Caco-2 (cell line): ENCODE measurements at regions not wholly inside any gene's neighbourhood (a gene's known extent, or its start where the extent isn't known, plus 50 kb on each side); places are given as distances from the start of the nearest gene placed in this dataset.
A peak's percentile ranks its signal among the peaks of the same experiment; 100 is the strongest.

ENCODE experiments used
- BruUV-seq: library from RNA; stranded (reverse); fragments of 400-500 nt; replicated peaks from 2 replicates; lab custom pipeline; 2021; lab: Mats Ljungman, UMichigan
- CTCF ChIA-PET: fragments of 300-600 bp; sonication (Branson Sonifier 250); formaldehyde crosslinking; loops from one replicate; lab custom pipeline; 2022; ENCODE audit warnings: antibody characterized with exemption; lab: Charles Lee
- POLR2A ChIA-PET: fragments of 300-600 bp; sonication (Branson Sonifier 250); formaldehyde crosslinking; loops from one replicate; lab custom pipeline; 2022; ENCODE audit warnings: antibody characterized with exemption; lab: Charles Lee
- DNase-seq, 2 experiments: peaks; one replicate each; pipeline versions ENCODE4 v3.0.0 to v3.0.0-alpha.2; 2020 to 2022
- H3K27me3 ChIP-seq: replicated peaks from 2 replicates; pipeline ENCODE4 v1.6.0; 2011; ENCODE audit warnings: low read length; ENCODE audit not compliant: control insufficient read depth, insufficient read depth
- H3K36me3 ChIP-seq: 2 replicates; pipeline ENCODE4 v1.5.1; 2011; ENCODE audit warnings: low read length; ENCODE audit not compliant: control insufficient read depth, insufficient read depth
- H3K4me1 ChIP-seq: fragments of 250-450 bp; sonication (Bioruptor Pico); 2 replicates; pipeline ENCODE4 v1.5.1; 2020; ENCODE audit warnings: mild to moderate bottlenecking
- H3K4me3 ChIP-seq: 2 replicates; pipeline ENCODE4 v1.5.1; 2011; ENCODE audit warnings: low read depth, mild to moderate bottlenecking, control low read depth, low read length
- H3K9me3 ChIP-seq: fragments of 250-450 bp; sonication (Bioruptor Pico); 2 replicates; pipeline ENCODE4 v1.5.1; 2020; ENCODE audit warnings: mild to moderate bottlenecking, moderate library complexity
- H3K27ac Mint-ChIP-seq: one replicate; pipeline ENCODE4 v1.8.0; 2022; ENCODE audit warnings: mixed read lengths; ENCODE audit not compliant: unreplicated experiment
- H3K27me3 Mint-ChIP-seq: one replicate; pipeline ENCODE4 v1.8.0; 2022; ENCODE audit warnings: mixed read lengths; ENCODE audit not compliant: insufficient read depth, unreplicated experiment
- H3K36me3 Mint-ChIP-seq: one replicate; pipeline ENCODE4 v1.8.0; 2022; ENCODE audit warnings: mild to moderate bottlenecking, mixed read lengths; ENCODE audit not compliant: insufficient read depth, unreplicated experiment
- H3K4me1 Mint-ChIP-seq: one replicate; pipeline ENCODE4 v1.8.0; 2022; ENCODE audit warnings: low read depth, mixed read lengths; ENCODE audit not compliant: unreplicated experiment
- H3K4me3 Mint-ChIP-seq: one replicate; pipeline ENCODE4 v1.8.0; 2022; ENCODE audit warnings: mild to moderate bottlenecking, moderate library complexity, mixed read lengths; ENCODE audit not compliant: unreplicated experiment
- H3K9me3 Mint-ChIP-seq: one replicate; pipeline ENCODE4 v1.8.0; 2022; ENCODE audit warnings: mixed read lengths; ENCODE audit not compliant: unreplicated experiment
- intact Hi-C: fragments of 100-400 bp; cut with micrococcal nuclease; formaldehyde crosslinking; loops from one replicate; pipeline ENCODE4 v1.10.0; 2022; ENCODE audit not compliant: unreplicated experiment
- TF ChIP-seq, protein P1 (sequence below), 2 experiments: fragments of 200-600 bp in 1 of 2; IDR thresholded peaks; 1 replicate in 1 of 2; 2 replicates in 1 of 2; pipeline versions ENCODE4 v1.5.1 to v1.8.0; 2011 to 2022; ENCODE audit warnings: antibody characterized with exemption in 1 of 2, control low read depth in 1 of 2, inconsistent platforms in 1 of 2, low read depth in 1 of 2, low read length in 1 of 2, mild to moderate bottlenecking in 1 of 2, moderate library complexity in 1 of 2; ENCODE audit not compliant: insufficient read depth in 1 of 2, severe bottlenecking in 1 of 2, unreplicated experiment in 1 of 2

DNA sequence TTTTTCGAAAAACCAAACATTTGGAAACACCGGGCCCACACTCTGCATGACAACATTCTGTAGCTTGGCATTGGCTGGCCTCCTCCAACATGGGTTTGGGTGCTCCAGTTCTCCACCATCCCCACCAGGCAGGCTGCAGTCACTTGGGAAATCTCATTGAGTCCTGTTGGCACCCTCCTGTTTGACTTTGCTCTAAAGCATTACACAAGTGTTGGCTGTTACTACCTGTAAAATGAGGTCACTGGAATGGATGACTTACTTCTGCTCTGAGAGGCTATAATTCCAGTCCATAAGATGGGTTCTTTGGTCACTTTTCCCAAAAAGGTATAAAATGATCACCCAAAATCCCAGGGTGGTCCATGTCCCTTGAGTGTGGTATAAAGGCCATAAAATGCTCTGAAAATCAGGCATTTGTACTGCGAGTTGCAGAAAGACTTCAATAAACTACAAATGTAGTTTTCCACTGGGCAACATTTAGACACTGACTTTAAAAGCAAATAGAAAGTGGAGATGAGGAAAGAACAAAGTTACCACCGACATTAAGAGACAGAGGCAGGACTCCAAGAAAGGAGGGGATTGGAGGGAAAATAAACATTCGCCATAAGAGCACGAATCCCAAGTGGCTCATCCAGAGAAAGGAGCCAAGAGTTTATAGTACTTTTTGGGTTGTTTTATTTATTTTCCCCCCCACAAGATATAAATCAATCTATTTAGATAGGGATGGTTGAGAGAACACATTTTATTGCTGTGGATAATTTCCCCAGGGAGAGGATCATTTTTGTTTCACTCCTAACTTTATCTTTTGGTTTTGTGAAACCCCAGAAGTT, 295.1 kb downstream of the TLE1 start:
- H3K4me1 ChIP-seq = 0 out of 2 replicates have a peak, but pooled peaks cover 5% of the 10 kb centered on the region
- Mint-ChIP-seq H3K4me3 (no peak overlapping the region), H3K27me3 (no peaks in the 10 kb centered on the region), H3K36me3 (no peaks in the 10 kb centered on the region), H3K27ac (no peak overlapping the region), H3K4me1 (peaks cover 15% of the 10 kb centered on the region), H3K9me3 (no peaks in the 10 kb centered on the region)
- no peak overlapping the region for H3K4me3 ChIP-seq
- intact Hi-C loops = no loop called here
- H3K27me3 ChIP-seq = no peaks in the 10 kb centered on the region
- BruUV-seq = no TSS peak
- H3K36me3 ChIP-seq = no peaks in the 10 kb centered on the region
- DNase-seq = no peak
- ChIA-PET CTCF (no interaction called here), POLR2A (no interaction called here)
- TF ChIP-seq, protein P1, sequence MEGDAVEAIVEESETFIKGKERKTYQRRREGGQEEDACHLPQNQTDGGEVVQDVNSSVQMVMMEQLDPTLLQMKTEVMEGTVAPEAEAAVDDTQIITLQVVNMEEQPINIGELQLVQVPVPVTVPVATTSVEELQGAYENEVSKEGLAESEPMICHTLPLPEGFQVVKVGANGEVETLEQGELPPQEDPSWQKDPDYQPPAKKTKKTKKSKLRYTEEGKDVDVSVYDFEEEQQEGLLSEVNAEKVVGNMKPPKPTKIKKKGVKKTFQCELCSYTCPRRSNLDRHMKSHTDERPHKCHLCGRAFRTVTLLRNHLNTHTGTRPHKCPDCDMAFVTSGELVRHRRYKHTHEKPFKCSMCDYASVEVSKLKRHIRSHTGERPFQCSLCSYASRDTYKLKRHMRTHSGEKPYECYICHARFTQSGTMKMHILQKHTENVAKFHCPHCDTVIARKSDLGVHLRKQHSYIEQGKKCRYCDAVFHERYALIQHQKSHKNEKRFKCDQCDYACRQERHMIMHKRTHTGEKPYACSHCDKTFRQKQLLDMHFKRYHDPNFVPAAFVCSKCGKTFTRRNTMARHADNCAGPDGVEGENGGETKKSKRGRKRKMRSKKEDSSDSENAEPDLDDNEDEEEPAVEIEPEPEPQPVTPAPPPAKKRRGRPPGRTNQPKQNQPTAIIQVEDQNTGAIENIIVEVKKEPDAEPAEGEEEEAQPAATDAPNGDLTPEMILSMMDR (IDR thresholded peaks at IDR 0.05; ENCODE audit: insufficient read depth in 1 of 2, low read depth in 1 of 2, low read length in 1 of 2, severe bottlenecking in 1 of 2, unreplicated experiment in 1 of 2) = no peak
- H3K9me3 ChIP-seq = no peaks in the 10 kb centered on the region

GRCh38 chr9:81391457-81391825, 297.9 kb downstream of the TLE1 start:
- no TSS peak for BruUV-seq
- intact Hi-C loops = no loop called here
- no peak for DNase-seq
- Mint-ChIP-seq H3K4me1 (peaks cover 19% of the 10 kb centered on the region), H3K27me3 (no peaks in the 10 kb centered on the region), H3K36me3 (no peaks in the 10 kb centered on the region), H3K27ac (no peak overlapping the region), H3K4me3 (no peak overlapping the region), H3K9me3 (no peaks in the 10 kb centered on the region)
- Histone ChIP-seq H3K4me3 (no peak overlapping the region), H3K27me3 (no peaks in the 10 kb centered on the region), H3K36me3 (no peaks in the 10 kb centered on the region), H3K4me1 (0 out of 2 replicates have a peak, but pooled peaks cover 5% of the 10 kb centered on the region), H3K9me3 (no peaks in the 10 kb centered on the region)
- TF ChIP-seq, protein P1 (IDR thresholded peaks at IDR 0.05; ENCODE audit: insufficient read depth in 1 of 2, low read depth in 1 of 2, low read length in 1 of 2, severe bottlenecking in 1 of 2, unreplicated experiment in 1 of 2) = no peak
- ChIA-PET CTCF (no interaction called here), POLR2A (no interaction called here)

DNA sequence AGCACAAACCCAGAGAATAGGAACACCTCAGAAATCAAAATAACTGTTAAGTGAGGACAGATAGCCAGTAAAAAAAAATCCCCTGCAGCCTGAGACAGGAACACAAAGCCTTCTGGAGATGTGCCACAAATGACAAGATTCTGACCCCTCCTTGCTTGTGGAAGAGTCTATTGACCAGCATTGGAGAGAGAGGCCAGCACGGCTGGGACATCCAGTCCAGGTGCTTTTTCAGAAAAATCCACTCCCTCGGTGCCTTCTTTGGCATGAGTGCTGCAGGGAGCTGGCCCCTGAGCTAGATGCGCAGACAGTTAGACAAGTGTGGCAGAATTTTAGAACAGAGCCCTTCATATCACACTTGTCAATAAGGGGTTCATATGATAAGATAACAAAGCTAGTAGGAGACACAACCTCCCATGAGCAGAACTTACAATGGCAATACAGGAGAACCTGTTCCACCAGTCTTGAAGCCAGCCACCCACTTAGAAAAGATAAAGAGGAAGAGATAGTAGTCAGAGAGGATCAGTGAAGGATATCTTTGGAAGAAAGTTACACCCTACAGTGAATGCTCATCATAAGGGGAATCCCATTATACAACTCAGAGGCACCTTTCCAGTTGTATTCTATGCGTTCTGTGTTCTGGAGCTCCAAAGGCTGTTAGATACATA, 298.4 kb downstream of the TLE1 start:
- no peak overlapping the region for H3K27ac Mint-ChIP-seq

More for the DNA sequence above, 298.4 kb downstream of the TLE1 start:
- Mint-ChIP-seq H3K36me3 (no peaks in the 10 kb centered on the region), H3K27me3 (no peaks in the 10 kb centered on the region), H3K4me1 (peaks cover 19% of the 10 kb centered on the region), H3K9me3 (no peaks in the 10 kb centered on the region), H3K4me3 (no peak overlapping the region)
- Histone ChIP-seq H3K36me3 (no peaks in the 10 kb centered on the region), H3K4me1 (0 out of 2 replicates have a peak, but pooled peaks cover 5% of the 10 kb centered on the region), H3K9me3 (no peaks in the 10 kb centered on the region), H3K4me3 (no peak overlapping the region), H3K27me3 (no peaks in the 10 kb centered on the region)
- ChIA-PET CTCF (no interaction called here), POLR2A (no interaction called here)
- TF ChIP-seq, protein P1 (IDR thresholded peaks at IDR 0.05; ENCODE audit: insufficient read depth in 1 of 2, low read depth in 1 of 2, low read length in 1 of 2, severe bottlenecking in 1 of 2, unreplicated experiment in 1 of 2) = no peak
- intact Hi-C loops = no loop called here
- DNase-seq = peak; percentile 12 to 31
- no TSS peak for BruUV-seq
